H9 (cell line): ENCODE measurements at regions not wholly inside any gene's neighbourhood (a gene's known extent, or its start where the extent isn't known, plus 50 kb on each side); places are given as distances from the start of the nearest gene placed in this dataset.

Experiments used
- DNase-seq: peaks from one replicate; pipeline ENCODE4 v3.0.0-alpha.2; 2017
- H2AFZ ChIP-seq: one replicate; pipeline ENCODE4 v1.6.1; 2013; ENCODE audit warnings: mild to moderate bottlenecking, low read length, control low read depth, moderate library complexity
- H2AK5ac ChIP-seq: 2 replicates; pipeline ENCODE4 v1.6.1; 2013; ENCODE audit warnings: low read length, control low read depth, mixed read lengths; ENCODE audit not compliant: insufficient read length
- H2BK120ac ChIP-seq: one replicate; pipeline ENCODE4 v1.6.1; 2013; ENCODE audit warnings: low read depth, mild to moderate bottlenecking, low read length, control low read depth, inconsistent platforms; ENCODE audit not compliant: poor library complexity, severe bottlenecking
- H2BK12ac ChIP-seq: 2 replicates; pipeline ENCODE4 v1.6.1; 2013; ENCODE audit warnings: low read length, control low read depth, mixed read lengths, low read depth; ENCODE audit not compliant: insufficient read length
- H2BK15ac ChIP-seq: 2 replicates; pipeline ENCODE4 v1.6.1; 2013; ENCODE audit warnings: low read depth, low read length, control low read depth
- H2BK20ac ChIP-seq: one replicate; pipeline ENCODE4 v1.6.1; 2013; ENCODE audit warnings: low read depth, mild to moderate bottlenecking, low read length, control low read depth, inconsistent platforms; ENCODE audit not compliant: poor library complexity, severe bottlenecking
- H2BK5ac ChIP-seq: 2 replicates; pipeline ENCODE4 v1.6.1; 2013; ENCODE audit warnings: low read length, control low read depth, mixed read lengths; ENCODE audit not compliant: insufficient read length
- H3K14ac ChIP-seq: 2 replicates; pipeline ENCODE4 v1.6.1; 2013; ENCODE audit warnings: low read length, control low read depth; ENCODE audit not compliant: insufficient read depth
- H3K18ac ChIP-seq: 2 replicates; pipeline ENCODE4 v1.6.1; 2013; ENCODE audit warnings: low read depth, mild to moderate bottlenecking, mixed read lengths, low read length, control low read depth; ENCODE audit not compliant: insufficient read length
- H3K23ac ChIP-seq: 2 replicates; pipeline ENCODE4 v1.6.1; 2013; ENCODE audit warnings: low read length, control low read depth, mixed read lengths, low read depth; ENCODE audit not compliant: insufficient read length
- H3K23me2 ChIP-seq: 2 replicates; pipeline ENCODE4 v1.6.1; 2013; ENCODE audit warnings: low read depth, mild to moderate bottlenecking, mixed read lengths, low read length, control low read depth; ENCODE audit not compliant: insufficient read length, poor library complexity, severe bottlenecking
- H3K27ac ChIP-seq: 2 replicates; pipeline ENCODE4 v1.5.1; 2013; ENCODE audit warnings: low read length, control low read depth, mixed read lengths, low read depth; ENCODE audit not compliant: insufficient read length
- H3K27me3 ChIP-seq: 2 replicates; pipeline ENCODE4 v1.6.1; 2013; ENCODE audit warnings: low read length, control low read depth, inconsistent platforms; ENCODE audit not compliant: insufficient read depth
- H3K4ac ChIP-seq: 2 replicates; pipeline ENCODE4 v1.6.1; 2013; ENCODE audit warnings: low read depth, mild to moderate bottlenecking, control low read depth, inconsistent platforms, low read length, moderate library complexity
- H3K4me1 ChIP-seq: 2 replicates; pipeline ENCODE4 v1.6.1; 2013; ENCODE audit warnings: low read length, control low read depth, inconsistent platforms; ENCODE audit not compliant: insufficient read depth
- H3K4me2 ChIP-seq: 2 replicates; pipeline ENCODE4 v1.6.1; 2013; ENCODE audit warnings: low read length, control low read depth, mixed read lengths; ENCODE audit not compliant: insufficient read length, insufficient read depth
- H3K56ac ChIP-seq: 2 replicates; pipeline ENCODE4 v1.6.1; 2013; ENCODE audit warnings: low read depth, mild to moderate bottlenecking, mixed read lengths, low read length, control low read depth; ENCODE audit not compliant: insufficient read length
- H3K79me1 ChIP-seq: 2 replicates; pipeline ENCODE4 v1.6.1; 2013; ENCODE audit warnings: low read depth, mild to moderate bottlenecking, moderate library complexity, low read length, control low read depth, inconsistent platforms; ENCODE audit not compliant: insufficient read depth, poor library complexity, severe bottlenecking
- H3K79me2 ChIP-seq: 2 replicates; pipeline ENCODE4 v1.6.1; 2013; ENCODE audit warnings: low read length, control low read depth, inconsistent platforms; ENCODE audit not compliant: insufficient read depth
- H3K9ac ChIP-seq: 2 replicates; pipeline ENCODE4 v1.6.1; 2013; ENCODE audit warnings: low read length, control low read depth, mixed read lengths; ENCODE audit not compliant: insufficient read length; ENCODE audit errors: extremely low read depth
- H3K9me3 ChIP-seq: one replicate; pipeline ENCODE4 v1.6.1; 2013; ENCODE audit warnings: low read depth, low read length, inconsistent platforms; ENCODE audit not compliant: control insufficient read depth
- H3T11ph ChIP-seq: one replicate; pipeline ENCODE4 v1.6.1; 2013; ENCODE audit warnings: mild to moderate bottlenecking, low read length, control low read depth, inconsistent platforms
- H4K20me1 ChIP-seq: one replicate; pipeline ENCODE4 v1.6.1; 2013; ENCODE audit not compliant: control insufficient read depth, insufficient read length, insufficient read depth
- H4K5ac ChIP-seq: 2 replicates; pipeline ENCODE4 v1.6.1; 2013; ENCODE audit warnings: low read depth, mild to moderate bottlenecking, mixed read lengths, low read length, control low read depth; ENCODE audit not compliant: insufficient read length
- H4K8ac ChIP-seq: replicated peaks from 2 replicates; pipeline ENCODE4 v1.6.1; 2013; ENCODE audit warnings: low read length, control low read depth, mixed read lengths, low read depth; ENCODE audit not compliant: insufficient read length
- H4K91ac ChIP-seq: 2 replicates; pipeline ENCODE4 v1.6.1; 2013; ENCODE audit warnings: low read depth, mild to moderate bottlenecking, moderate library complexity, mixed read lengths, low read length, control low read depth; ENCODE audit not compliant: insufficient read length
- H3K27ac Mint-ChIP-seq, 3 experiments: 2 replicates in 2 of 3; 3 replicates in 1 of 3; pipeline ENCODE4 v1.8.0; 2020 to 2021; ENCODE audit warnings: mixed read lengths in 3 of 3, mild to moderate bottlenecking in 1 of 3, moderate library complexity in 1 of 3
- H3K27me3 Mint-ChIP-seq: 2 replicates; pipeline ENCODE4 v1.8.0; 2021; ENCODE audit warnings: low read depth, mild to moderate bottlenecking, moderate library complexity, mixed read lengths
- H3K36me3 Mint-ChIP-seq, 3 experiments: 2 replicates in 2 of 3; 3 replicates in 1 of 3; pipeline ENCODE4 v1.8.0; 2020 to 2021; ENCODE audit warnings: low read depth in 3 of 3, mixed read lengths in 3 of 3; ENCODE audit not compliant: insufficient read depth in 1 of 3
- H3K4me1 Mint-ChIP-seq, 2 experiments: 2 replicates each; pipeline ENCODE4 v1.8.0; 2020; ENCODE audit warnings: mixed read lengths in 2 of 2
- H3K4me3 Mint-ChIP-seq, 2 experiments: 2 replicates in 1 of 2; 3 replicates in 1 of 2; pipeline ENCODE4 v1.8.0; 2020 to 2021; ENCODE audit warnings: mild to moderate bottlenecking in 2 of 2, mixed read lengths in 2 of 2, moderate library complexity in 1 of 2
- H3K9me3 Mint-ChIP-seq, 2 experiments: 2 replicates in 1 of 2; 3 replicates in 1 of 2; pipeline ENCODE4 v1.8.0; 2020; ENCODE audit warnings: mild to moderate bottlenecking in 2 of 2, mixed read lengths in 2 of 2, moderate library complexity in 1 of 2
- WGBS: extraction: QIAGEN DNeasy Blood & Tissue Kit; methylation state at CpG from one replicate; pipeline ENCODE4 v1.1.7; 2013; ENCODE audit warnings: missing lambda C conversion rate, low lambda C conversion rate, mixed read lengths; ENCODE audit not compliant: insufficient read length; ENCODE audit errors: extremely low coverage; 5-methylcytosine and 5-hydroxymethylcytosine counted together
- TF ChIP-seq, protein P1 (sequence below): fragments of 200-600 bp; sonication (generic); conservative IDR thresholded peaks from 3 replicates; pipeline ENCODE4 v1.8.0; 2021; ENCODE audit warnings: antibody characterized with exemption, mild to moderate bottlenecking

DNA sequence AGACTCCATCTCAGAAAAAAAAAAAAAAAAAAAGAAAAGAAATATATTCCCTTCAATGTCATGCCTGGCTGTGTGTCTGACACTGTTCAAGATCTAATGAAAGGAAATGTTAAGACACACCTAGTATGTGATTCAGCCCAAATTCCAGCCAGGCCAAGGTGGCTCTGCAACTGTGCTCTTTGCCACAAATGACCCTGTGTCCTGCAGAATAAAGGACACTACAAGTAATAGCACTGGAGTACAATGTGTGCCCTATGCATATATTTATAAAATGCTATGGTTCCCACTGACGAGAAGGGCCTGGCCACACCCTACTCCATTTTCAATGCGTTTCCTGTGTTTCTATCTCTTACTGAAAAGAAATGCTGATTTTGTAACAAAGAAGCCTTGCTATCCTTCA lies 98.0 kb upstream of the SORBS2 start:
- no peak overlapping the region for H3K4me2 ChIP-seq
- no peak overlapping the region for H3K14ac ChIP-seq
- Mint-ChIP-seq H3K36me3 (no peaks in the 10 kb centered on the region), H3K27ac (no peak overlapping the region), H3K4me3 (no peak overlapping the region), H3K27me3 (no peaks in the 10 kb centered on the region), H3K9me3 (no peaks in the 10 kb centered on the region), H3K4me1 (peaks cover 16 to 22% of the 10 kb centered on the region in 2 experiments)
- no peak overlapping the region for H2BK12ac ChIP-seq
- no peak overlapping the region for H2AFZ ChIP-seq
- DNase-seq: no peak
- H2BK120ac ChIP-seq: no peak overlapping the region
- no peaks in the 10 kb centered on the region for H3K27me3 ChIP-seq
- no peaks in the 10 kb centered on the region for H3K4me1 ChIP-seq
- TF ChIP-seq, protein P1, sequence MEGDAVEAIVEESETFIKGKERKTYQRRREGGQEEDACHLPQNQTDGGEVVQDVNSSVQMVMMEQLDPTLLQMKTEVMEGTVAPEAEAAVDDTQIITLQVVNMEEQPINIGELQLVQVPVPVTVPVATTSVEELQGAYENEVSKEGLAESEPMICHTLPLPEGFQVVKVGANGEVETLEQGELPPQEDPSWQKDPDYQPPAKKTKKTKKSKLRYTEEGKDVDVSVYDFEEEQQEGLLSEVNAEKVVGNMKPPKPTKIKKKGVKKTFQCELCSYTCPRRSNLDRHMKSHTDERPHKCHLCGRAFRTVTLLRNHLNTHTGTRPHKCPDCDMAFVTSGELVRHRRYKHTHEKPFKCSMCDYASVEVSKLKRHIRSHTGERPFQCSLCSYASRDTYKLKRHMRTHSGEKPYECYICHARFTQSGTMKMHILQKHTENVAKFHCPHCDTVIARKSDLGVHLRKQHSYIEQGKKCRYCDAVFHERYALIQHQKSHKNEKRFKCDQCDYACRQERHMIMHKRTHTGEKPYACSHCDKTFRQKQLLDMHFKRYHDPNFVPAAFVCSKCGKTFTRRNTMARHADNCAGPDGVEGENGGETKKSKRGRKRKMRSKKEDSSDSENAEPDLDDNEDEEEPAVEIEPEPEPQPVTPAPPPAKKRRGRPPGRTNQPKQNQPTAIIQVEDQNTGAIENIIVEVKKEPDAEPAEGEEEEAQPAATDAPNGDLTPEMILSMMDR: no peak
- no peak overlapping the region for H3K4ac ChIP-seq
- no peaks in the 10 kb centered on the region for H3K79me2 ChIP-seq
- WGBS: no CpG with 5 or more reads among the region's 2 CpGs
- no peak overlapping the region for H3K9ac ChIP-seq
- H4K5ac ChIP-seq: no peak overlapping the region
- H4K8ac ChIP-seq: no peak overlapping the region
- H3K9me3 ChIP-seq: no peaks in the 10 kb centered on the region
- no peaks in the 10 kb centered on the region for H3K23me2 ChIP-seq
- no peak overlapping the region for H3K18ac ChIP-seq
- no peaks in the 10 kb centered on the region for H3K79me1 ChIP-seq
- H4K20me1 ChIP-seq: no peaks in the 10 kb centered on the region
- no peak overlapping the region for H3K56ac ChIP-seq
- H2AK5ac ChIP-seq: no peak overlapping the region
- H4K91ac ChIP-seq: no peak overlapping the region
- no peak overlapping the region for H3K27ac ChIP-seq
- no peak overlapping the region for H3T11ph ChIP-seq
- no peak overlapping the region for H3K23ac ChIP-seq
- no peak overlapping the region for H2BK20ac ChIP-seq
- no peak overlapping the region for H2BK5ac ChIP-seq
- no peak overlapping the region for H2BK15ac ChIP-seq
